Ovary (tissue), 7 donors: ENCODE measurements at regions not wholly inside any gene's neighbourhood (a gene's known extent, or its start where the extent isn't known, plus 50 kb on each side); places are given as distances from the start of the nearest gene placed in this dataset.

ENCODE experiments used
- DNase-seq, 5 donors: peaks; one replicate each; pipeline ENCODE4 v3.0.0-alpha.2; 2019 to 2020
- H3K27ac ChIP-seq, 2 donors: fragments of 200-600 bp; one replicate each; pipeline versions ENCODE4 v1.5.1 to v1.8.0; 2019 to 2022
- H3K27me3 ChIP-seq: fragments of 200-600 bp; one replicate; pipeline ENCODE4 v1.8.0; 2022
- H3K36me3 ChIP-seq: fragments of 200-600 bp; sonication (generic); one replicate; pipeline ENCODE4 v1.5.1; 2019
- H3K4me1 ChIP-seq: one replicate; pipeline ENCODE4 v1.8.1; 2013; ENCODE audit warnings: mild to moderate bottlenecking, moderate library complexity; ENCODE audit not compliant: insufficient read depth
- H3K4me3 ChIP-seq: fragments of 200-600 bp; sonication (generic); one replicate; pipeline ENCODE4 v1.5.1; 2017
- H3K9me3 ChIP-seq, 2 donors: fragments of 200-600 bp in 1 of 2; sonication (generic) in 1 of 2; one replicate each; pipeline versions ENCODE4 v1.5.1 to v1.8.1; 2013 to 2019; ENCODE audit warnings: mild to moderate bottlenecking in 1 of 2, moderate library complexity in 1 of 2
- CTCF ChIP-seq, 3 donors: fragments of 450-650 bp in 2 of 3; fragments of 200-600 bp in 1 of 3; IDR thresholded peaks; one replicate each; pipeline versions ENCODE4 v1.5.1 to v1.8.0; 2016 to 2022; ENCODE audit warnings: antibody characterized with exemption in 3 of 3, mild to moderate bottlenecking in 1 of 3
- EP300 ChIP-seq: sonication (generic); formaldehyde crosslinking; IDR thresholded peaks from one replicate; pipeline ENCODE4 v1.6.1; 2017; ENCODE audit warnings: antibody characterized with exemption
- POLR2A ChIP-seq: fragments of 450-650 bp; IDR thresholded peaks from one replicate; pipeline ENCODE4 v1.6.1; 2017; ENCODE audit warnings: antibody characterized with exemption, mild to moderate bottlenecking, moderate library complexity
- WGBS, 3 donors: extraction: QIAGEN DNeasy Blood & Tissue Kit in 1 of 3; methylation state at CpG; one replicate each; pipeline versions ENCODE4 v1.1.5 to v1.1.7; 2013 to 2017; 5-methylcytosine and 5-hydroxymethylcytosine counted together
- intact Hi-C, 4 donors: fragments of 100-400 bp; cut with DNase I; formaldehyde crosslinking; loops; one replicate each; pipeline versions ENCODE4 v1.11.0 to v1.15.1; 2022 to 2023
- donor health status: DM: no; HTN: no; CAD: no; lungs with moderate emphysema.
- donor health status: DM: no; HTN: no; CAD: no.
- donor health status: Bipolar disorder and iron deficiency.
- donor health status: DM: no; HTN: no; CAD: no.
- donor health status: DM: yes; HTN: yes; CAD: no.

- Histone ChIP-seq H3K4me3 (no peak overlapping the region), H3K36me3 (no peaks in the 10 kb centered on the region), H3K27me3 (no peaks in the 10 kb centered on the region), H3K9me3 (no peaks in the 10 kb centered on the region), H3K4me1 (no peaks in the 10 kb centered on the region), H3K27ac (no peak overlapping the region)
- 83 to 89% (median 84%) methylated on average over 5 of the region's 5 CpGs for WGBS, 3 donors
- DNase-seq = no peak
- intact Hi-C loops = no loop called here
- TF ChIP-seq CTCF (IDR thresholded peaks at IDR 0.05) = no peak
- no peak for TF ChIP-seq POLR2A
- no peak for TF ChIP-seq EP300
Measured at GRCh38 chr4:17093481-17093880, 195.0 kb upstream of the LDB2 start.

GRCh38 chr4:17092736-17093437, 194.4 kb upstream of the LDB2 start:
- H3K27me3 ChIP-seq = no peaks in the 10 kb centered on the region
- intact Hi-C loops = no loop called here
- H3K9me3 ChIP-seq = no peaks in the 10 kb centered on the region
- H3K27ac ChIP-seq = no peak overlapping the region
- no peaks in the 10 kb centered on the region for H3K4me1 ChIP-seq
- no peaks in the 10 kb centered on the region for H3K36me3 ChIP-seq
- DNase-seq = no peak
- TF ChIP-seq EP300 (no peak), CTCF (IDR thresholded peaks at IDR 0.05) (no peak), POLR2A (no peak)
- no peak overlapping the region for H3K4me3 ChIP-seq
- WGBS, 3 donors = 83 to 89% (median 83%) methylated on average over 2 of the region's 2 CpGs

- 91 to 96% (median 96%) methylated on average over 3 of the region's 3 CpGs for WGBS, 3 donors
- Histone ChIP-seq H3K4me1 (no peaks in the 10 kb centered on the region), H3K27ac (no peak overlapping the region), H3K9me3 (no peaks in the 10 kb centered on the region), H3K36me3 (no peaks in the 10 kb centered on the region), H3K4me3 (no peak overlapping the region), H3K27me3 (no peaks in the 10 kb centered on the region)
- no peak for TF ChIP-seq EP300
- TF ChIP-seq POLR2A = no peak
- TF ChIP-seq CTCF (IDR thresholded peaks at IDR 0.05) = no peak
- DNase-seq = no peak
- intact Hi-C loops = no loop called here
Measured at GRCh38 chr4:17091104-17091503, 192.7 kb upstream of the LDB2 start.

GRCh38 chr4:17090063-17090462, 191.6 kb upstream of the LDB2 start:
- DNase-seq = no peak
- no peaks in the 10 kb centered on the region for H3K4me1 ChIP-seq
- no peak overlapping the region for H3K4me3 ChIP-seq
- intact Hi-C loops = no loop called here
- H3K27ac ChIP-seq = no peak overlapping the region
- no peaks in the 10 kb centered on the region for H3K9me3 ChIP-seq
- no peak for TF ChIP-seq CTCF (IDR thresholded peaks at IDR 0.05)
- no peak for TF ChIP-seq EP300
- TF ChIP-seq POLR2A = no peak
- no peaks in the 10 kb centered on the region for H3K27me3 ChIP-seq
- H3K36me3 ChIP-seq = no peaks in the 10 kb centered on the region
- WGBS, 3 donors = 83 to 87% (median 86%) methylated on average over 3 of the region's 3 CpGs
